Naive thymus-derived CD4-positive, alpha-beta T cell (primary cell): ENCODE measurements at regions not wholly inside any gene's neighbourhood (a gene's known extent, or its start where the extent isn't known, plus 50 kb on each side); places are given as distances from the start of the nearest gene placed in this dataset.

Source experiments
- ATAC-seq: fragments of 150-1000 bp; cut with Tn5 transposase; 2 replicates; pipeline ENCODE4 v1.10.0; 2021; ENCODE audit warnings: mild to moderate bottlenecking, moderate library complexity
- CTCF ChIA-PET: fragments of 350-600 bp; sonication (Branson Sonifier 250); formaldehyde crosslinking; loops from one replicate; lab custom pipeline; 2021; ENCODE audit warnings: antibody characterized with exemption; lab: Charles Lee
- POLR2A ChIA-PET: fragments of 350-600 bp; sonication (Branson Sonifier 250); formaldehyde crosslinking; loops from one replicate; lab custom pipeline; 2021; ENCODE audit warnings: antibody characterized with exemption, inconsistent platforms; lab: Charles Lee
- DNase-seq, 9 donors: peaks; one replicate each; pipeline versions ENCODE4 v3.0.0 to v3.0.0-alpha.2; 2020 to 2022; ENCODE audit warnings: mixed read lengths in 1 of 9
- H3K27ac ChIP-seq: one replicate; pipeline ENCODE4 v1.7.0; 2013; ENCODE audit warnings: mild to moderate bottlenecking, low read depth, low read length, moderate library complexity
- H3K27me3 ChIP-seq, 2 donors: one replicate each; pipeline ENCODE4 v1.7.0; 2013; ENCODE audit warnings: low read length in 2 of 2, mild to moderate bottlenecking in 2 of 2, moderate library complexity in 2 of 2; ENCODE audit not compliant: control insufficient read depth in 2 of 2, insufficient read depth in 2 of 2
- H3K36me3 ChIP-seq, 3 experiments: 1 replicate in 2 of 3; 2 replicates in 1 of 3; pipeline ENCODE4 v1.7.0; 2013; ENCODE audit warnings: low read length in 3 of 3, mild to moderate bottlenecking in 3 of 3, moderate library complexity in 1 of 3; ENCODE audit not compliant: insufficient read depth in 3 of 3, control insufficient read depth in 2 of 3
- H3K4me1 ChIP-seq, 2 donors: one replicate each; pipeline ENCODE4 v1.7.0; 2013; ENCODE audit warnings: low read length in 2 of 2, mild to moderate bottlenecking in 2 of 2, moderate library complexity in 1 of 2; ENCODE audit not compliant: control insufficient read depth in 2 of 2, insufficient read depth in 2 of 2
- H3K4me3 ChIP-seq: 2 replicates; pipeline ENCODE4 v1.7.0; 2013; ENCODE audit warnings: mild to moderate bottlenecking, low read length
- H3K9me3 ChIP-seq, 3 experiments: 1 replicate in 2 of 3; 2 replicates in 1 of 3; pipeline ENCODE4 v1.7.0; 2013; ENCODE audit warnings: low read length in 3 of 3; ENCODE audit not compliant: control insufficient read depth in 2 of 3
- H3K27ac Mint-ChIP-seq, 9 donors: one replicate each; pipeline ENCODE4 v1.8.0; 2020 to 2022; ENCODE audit warnings: mixed read lengths in 9 of 9, mild to moderate bottlenecking in 8 of 9, moderate library complexity in 5 of 9, inconsistent platforms in 2 of 9
- H3K27me3 Mint-ChIP-seq, 5 donors: one replicate each; pipeline ENCODE4 v1.8.0; 2021 to 2022; ENCODE audit warnings: mixed read lengths in 5 of 5, mild to moderate bottlenecking in 1 of 5
- H3K36me3 Mint-ChIP-seq, 5 donors: one replicate each; pipeline ENCODE4 v1.8.0; 2020 to 2022; ENCODE audit warnings: mixed read lengths in 5 of 5, mild to moderate bottlenecking in 3 of 5, inconsistent platforms in 1 of 5
- H3K4me1 Mint-ChIP-seq, 7 donors: one replicate each; pipeline ENCODE4 v1.8.0; 2020 to 2022; ENCODE audit warnings: mixed read lengths in 7 of 7, mild to moderate bottlenecking in 3 of 7, inconsistent platforms in 1 of 7
- H3K4me3 Mint-ChIP-seq, 10 donors: one replicate each; pipeline ENCODE4 v1.8.0; 2020 to 2022; ENCODE audit warnings: mild to moderate bottlenecking in 10 of 10, mixed read lengths in 10 of 10, moderate library complexity in 6 of 10, inconsistent platforms in 2 of 10
- H3K9me3 Mint-ChIP-seq, 11 donors: one replicate each; pipeline ENCODE4 v1.8.0; 2020 to 2022; ENCODE audit warnings: mixed read lengths in 11 of 11, mild to moderate bottlenecking in 4 of 11, inconsistent platforms in 1 of 11, moderate library complexity in 1 of 11
- intact Hi-C, 2 donors: fragments of 100-400 bp; cut with micrococcal nuclease; formaldehyde crosslinking; loops; one replicate each; pipeline ENCODE4 v1.15.1; 2023

- DNase-seq (no peak), ATAC-seq (no peak)
- Mint-ChIP-seq H3K4me1 (peaks cover 0 to 4% (median 0%) of the 10 kb centered on the region in 7 donors), H3K9me3 (no peaks in the 10 kb centered on the region), H3K27ac (no peak overlapping the region), H3K36me3 (no peaks in the 10 kb centered on the region), H3K27me3 (no peaks in the 10 kb centered on the region), H3K4me3 (no peak overlapping the region)
- Histone ChIP-seq H3K9me3 (no peaks in the 10 kb centered on the region), H3K4me3 (no peak overlapping the region), H3K4me1 (no peaks in the 10 kb centered on the region), H3K36me3 (no peaks in the 10 kb centered on the region), H3K27ac (no peak overlapping the region), H3K27me3 (no peaks in the 10 kb centered on the region)
- ChIA-PET CTCF (no interaction called here), POLR2A (no interaction called here)
- intact Hi-C loops = no loop called here
Observed at GRCh38 chr12:116415408-116416108, 138.1 kb upstream of the MED13L start.

- H3K4me1 ChIP-seq = no peaks in the 10 kb centered on the region
- POLR2A ChIA-PET = no interaction called here
- H3K9me3 ChIP-seq = no peaks in the 10 kb centered on the region
- Mint-ChIP-seq H3K27me3 (no peaks in the 10 kb centered on the region), H3K9me3 (no peaks in the 10 kb centered on the region), H3K36me3 (no peaks in the 10 kb centered on the region), H3K4me3 (no peak overlapping the region), H3K27ac (no peak overlapping the region), H3K4me1 (no peaks in the 10 kb centered on the region)
- ATAC-seq = no peak
- H3K27me3 ChIP-seq = no peaks in the 10 kb centered on the region
- no peaks in the 10 kb centered on the region for H3K36me3 ChIP-seq
- H3K4me3 ChIP-seq = no peak overlapping the region
- H3K27ac ChIP-seq = no peak overlapping the region
- intact Hi-C loops = no loop called here
- DNase-seq = no peak
- CTCF ChIA-PET = no interaction called here
Observed at GRCh38 chr12:116416166-116416565, 138.7 kb upstream of the MED13L start.

- Mint-ChIP-seq H3K27me3 (no peaks in the 10 kb centered on the region), H3K4me3 (no peak overlapping the region), H3K36me3 (peaks cover 0 to 6% (median 4%) of the 10 kb centered on the region in 5 donors), H3K4me1 (no peaks in the 10 kb centered on the region), H3K27ac (no peak overlapping the region), H3K9me3 (peaks cover 0 to 10% (median 5%) of the 10 kb centered on the region in 11 donors)
- no peaks in the 10 kb centered on the region for H3K27me3 ChIP-seq
- DNase-seq (no peak), ATAC-seq (no peak)
- CTCF ChIA-PET = no interaction called here
- POLR2A ChIA-PET = no interaction called here
- no peaks in the 10 kb centered on the region for H3K4me1 ChIP-seq
- H3K36me3 ChIP-seq = no peaks in the 10 kb centered on the region
- H3K9me3 ChIP-seq = no peaks in the 10 kb centered on the region
- no peak overlapping the region for H3K4me3 ChIP-seq
- intact Hi-C loops = no loop called here
- H3K27ac ChIP-seq = no peak overlapping the region
Observed at GRCh38 chr12:116418551-116418950, 140.6 kb upstream of the MAP1LC3B2 start.

DNA sequence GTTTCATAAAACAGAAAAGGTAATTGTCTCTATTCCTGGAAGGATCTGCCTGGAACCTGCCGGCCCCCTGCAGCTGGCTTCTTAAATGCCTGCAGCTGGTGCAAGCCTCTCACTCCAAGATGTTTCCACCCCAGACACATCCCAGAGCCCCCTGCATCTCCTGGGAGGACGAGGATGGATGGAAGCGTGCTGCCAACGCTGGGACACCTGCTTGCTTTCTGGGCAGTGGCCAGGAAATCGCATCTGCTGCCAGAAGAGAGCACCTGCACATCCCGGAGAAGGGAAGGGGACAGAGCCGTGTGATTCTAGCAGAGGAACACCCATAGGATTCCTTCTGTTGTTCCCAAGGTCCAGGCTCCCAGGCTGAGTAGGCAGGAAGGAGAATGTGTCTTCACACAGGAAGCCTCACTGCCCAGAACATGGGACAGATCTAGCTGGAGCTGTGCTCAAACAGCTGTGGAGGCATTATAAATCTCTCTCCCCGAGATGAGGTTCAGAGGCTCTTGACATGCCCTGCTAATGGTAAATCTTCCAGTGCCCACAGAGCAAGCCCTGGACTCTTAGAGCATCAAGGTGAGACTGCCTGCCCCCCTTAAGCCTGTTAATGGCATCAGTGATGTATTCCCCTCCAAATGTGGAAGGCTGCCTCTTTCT lies 138.8 kb upstream of the MAP1LC3B2 start:
- Mint-ChIP-seq H3K4me1 (no peaks in the 10 kb centered on the region), H3K36me3 (peaks cover 0 to 6% (median 4%) of the 10 kb centered on the region in 5 donors), H3K27ac (no peak overlapping the region), H3K9me3 (peaks cover 0 to 10% (median 5%) of the 10 kb centered on the region in 11 donors), H3K27me3 (no peaks in the 10 kb centered on the region), H3K4me3 (no peak overlapping the region)
- intact Hi-C loops = no loop called here
- H3K27ac ChIP-seq = no peak overlapping the region
- no peaks in the 10 kb centered on the region for H3K4me1 ChIP-seq
- H3K36me3 ChIP-seq = no peaks in the 10 kb centered on the region
- H3K27me3 ChIP-seq = no peaks in the 10 kb centered on the region
- H3K4me3 ChIP-seq = no peak overlapping the region
- ATAC-seq = no peak
- no peaks in the 10 kb centered on the region for H3K9me3 ChIP-seq
- ChIA-PET POLR2A (no interaction called here), CTCF (no interaction called here)
- DNase-seq = no peak

DNA sequence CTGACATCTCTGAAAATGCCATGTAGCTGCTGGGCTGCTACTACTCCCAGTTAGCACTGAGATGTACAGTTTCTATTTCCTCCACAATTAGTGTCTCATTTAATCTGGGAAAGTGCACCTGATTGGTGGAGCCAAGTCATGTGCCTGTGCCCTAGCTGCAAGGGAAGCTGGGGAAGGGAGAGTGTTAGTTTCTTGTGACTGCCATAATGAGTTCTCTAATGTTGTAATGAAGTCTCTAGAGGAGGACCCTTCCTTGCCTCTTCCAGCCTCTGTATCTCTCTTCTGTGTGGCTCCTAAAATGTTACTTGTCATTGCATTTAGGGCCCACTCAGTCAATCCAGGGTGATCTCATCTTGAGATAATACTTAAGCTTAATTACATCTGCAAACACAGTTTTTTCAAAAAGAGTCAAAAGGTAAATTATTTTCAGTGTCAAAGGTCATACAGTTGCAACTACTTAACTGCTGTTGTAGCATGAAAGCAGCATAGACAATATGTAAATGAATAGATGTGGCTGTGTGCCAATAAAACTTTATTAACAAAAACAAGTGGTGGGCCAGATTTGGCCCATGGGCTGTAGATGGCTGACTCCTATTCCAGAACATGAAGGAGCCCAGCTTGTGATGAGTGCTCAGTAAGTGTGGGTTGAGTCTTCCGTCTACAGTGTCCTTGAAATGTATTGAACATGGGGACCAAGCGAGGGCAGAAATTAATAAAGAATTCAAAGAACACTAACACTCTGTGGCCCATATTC lies 137.2 kb upstream of the MAP1LC3B2 start:
- Mint-ChIP-seq H3K9me3 (peaks cover 0 to 10% (median 5%) of the 10 kb centered on the region in 11 donors), H3K4me1 (no peaks in the 10 kb centered on the region), H3K4me3 (no peak overlapping the region), H3K27me3 (no peaks in the 10 kb centered on the region), H3K27ac (no peak overlapping the region), H3K36me3 (peaks cover 0 to 6% (median 4%) of the 10 kb centered on the region in 5 donors)
- Histone ChIP-seq H3K4me1 (no peaks in the 10 kb centered on the region), H3K27me3 (no peaks in the 10 kb centered on the region), H3K4me3 (no peak overlapping the region), H3K27ac (no peak overlapping the region), H3K9me3 (no peaks in the 10 kb centered on the region), H3K36me3 (no peaks in the 10 kb centered on the region)
- DNase-seq (no peak), ATAC-seq (no peak)
- intact Hi-C loops = no loop called here
- POLR2A ChIA-PET = no interaction called here
- CTCF ChIA-PET = interaction anchor here (0.6 kb wide), 1 partner anchor 11 kb away, joined by 3 read pairs; no protein-coding TSS in a partner anchor

DNA sequence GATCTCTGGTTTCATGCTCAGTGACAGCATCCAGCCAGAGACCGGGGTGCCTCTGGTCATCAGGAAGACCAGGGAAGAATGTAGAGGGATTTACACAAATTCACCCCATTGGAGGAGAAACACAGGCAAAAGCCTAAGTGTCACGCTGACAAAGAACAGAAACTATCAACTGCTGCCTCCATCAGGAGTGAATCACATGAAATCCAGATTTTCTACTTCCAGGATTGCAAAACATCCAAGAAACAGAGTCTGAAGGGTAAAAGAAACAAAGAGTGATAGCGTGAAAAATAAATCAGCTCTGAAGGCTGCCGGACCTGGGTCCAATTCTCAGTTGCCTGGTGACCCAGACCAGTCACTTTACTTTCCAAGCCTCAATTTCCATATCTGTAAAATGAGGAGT lies 136.1 kb upstream of the MAP1LC3B2 start:
- H3K4me3 Mint-ChIP-seq = no peak overlapping the region
- H3K36me3 Mint-ChIP-seq = peaks cover 0 to 6% (median 4%) of the 10 kb centered on the region in 5 donors
- DNase-seq (no peak), ATAC-seq (no peak)
- intact Hi-C loops = no loop called here
- no peaks in the 10 kb centered on the region for H3K36me3 ChIP-seq
- H3K9me3 ChIP-seq = no peaks in the 10 kb centered on the region
- POLR2A ChIA-PET = no interaction called here
- H3K4me1 Mint-ChIP-seq = no peaks in the 10 kb centered on the region
- H3K4me3 ChIP-seq = no peak overlapping the region
- H3K4me1 ChIP-seq = no peaks in the 10 kb centered on the region
- no peak overlapping the region for H3K27ac Mint-ChIP-seq
- H3K27ac ChIP-seq = no peak overlapping the region
- H3K27me3 Mint-ChIP-seq = no peaks in the 10 kb centered on the region
- CTCF ChIA-PET = no interaction called here
- no peaks in the 10 kb centered on the region for H3K27me3 ChIP-seq
- H3K9me3 Mint-ChIP-seq = peaks cover 0 to 10% (median 5%) of the 10 kb centered on the region in 11 donors
